Endodermal cell (in vitro differentiated cells): ENCODE measurements at regions not wholly inside any gene's neighbourhood (a gene's known extent, or its start where the extent isn't known, plus 50 kb on each side); places are given as distances from the start of the nearest gene placed in this dataset.

ENCODE experiments used
- DNase-seq: peaks from one replicate; pipeline ENCODE4 v3.0.0-alpha.2; 2017
- H3K27ac ChIP-seq: 2 replicates; pipeline ENCODE4 v1.5.1; 2013; ENCODE audit warnings: mild to moderate bottlenecking, low read depth, low read length, moderate library complexity
- H3K27me3 ChIP-seq: 2 replicates; pipeline ENCODE4 v1.6.1; 2013; ENCODE audit warnings: mild to moderate bottlenecking, low read length, moderate library complexity; ENCODE audit not compliant: insufficient read depth, control insufficient read depth, poor library complexity, severe bottlenecking
- H3K36me3 ChIP-seq: 2 replicates; pipeline ENCODE4 v1.7.0; 2013; ENCODE audit warnings: mild to moderate bottlenecking, low read length, moderate library complexity; ENCODE audit not compliant: control insufficient read depth, insufficient read depth
- H3K4me1 ChIP-seq: one replicate; pipeline ENCODE4 v1.7.0; 2013; ENCODE audit warnings: low read length; ENCODE audit not compliant: control insufficient read depth, insufficient read depth
- H3K4me3 ChIP-seq: 2 replicates; pipeline ENCODE4 v1.5.1; 2013; ENCODE audit warnings: mild to moderate bottlenecking, low read length, moderate library complexity
- H3K9ac ChIP-seq: 2 replicates; pipeline ENCODE4 v1.6.1; 2013; ENCODE audit warnings: mild to moderate bottlenecking, low read length, moderate library complexity; ENCODE audit not compliant: poor library complexity, severe bottlenecking; ENCODE audit errors: extremely low read depth
- H3K9me3 ChIP-seq: 2 replicates; pipeline ENCODE4 v1.6.1; 2013; ENCODE audit warnings: mild to moderate bottlenecking, low read length, moderate library complexity; ENCODE audit not compliant: control insufficient read depth
- H3K27ac Mint-ChIP-seq: 2 replicates; pipeline ENCODE4 v1.8.0; 2020; ENCODE audit warnings: mixed read lengths
- H3K27me3 Mint-ChIP-seq: 2 replicates; pipeline ENCODE4 v1.8.0; 2021; ENCODE audit warnings: mild to moderate bottlenecking, mixed read lengths; ENCODE audit not compliant: insufficient read depth
- H3K36me3 Mint-ChIP-seq: 2 replicates; pipeline ENCODE4 v1.8.0; 2020; ENCODE audit warnings: low read depth, mixed read lengths
- H3K4me1 Mint-ChIP-seq: 2 replicates; pipeline ENCODE4 v1.8.0; 2020; ENCODE audit warnings: mixed read lengths
- H3K4me3 Mint-ChIP-seq: 2 replicates; pipeline ENCODE4 v1.8.0; 2020; ENCODE audit warnings: mild to moderate bottlenecking, moderate library complexity, mixed read lengths
- H3K9me3 Mint-ChIP-seq: 2 replicates; pipeline ENCODE4 v1.8.0; 2020; ENCODE audit warnings: mild to moderate bottlenecking, mixed read lengths
- CTCF ChIP-seq: fragments of 200-600 bp; sonication (generic); conservative IDR thresholded peaks from 2 replicates; pipeline ENCODE4 v1.5.0; 2021; ENCODE audit warnings: antibody characterized with exemption, mild to moderate bottlenecking
- WGBS, 2 experiments: methylation state at CpG; one replicate each; pipeline versions ENCODE4 v1.1.5 to v1.1.7; 2013; ENCODE audit warnings: missing lambda C conversion rate in 2 of 2, mixed read lengths in 1 of 2; ENCODE audit not compliant: insufficient coverage in 1 of 2, insufficient read length in 1 of 2; 5-methylcytosine and 5-hydroxymethylcytosine counted together

GRCh38 chr2:211128287-211128686 is 571.9 kb downstream of the CPS1 start:
- Histone ChIP-seq H3K4me3 (no peak overlapping the region), H3K27me3 (no peaks in the 10 kb centered on the region), H3K9ac (no peak overlapping the region), H3K9me3 (no peaks in the 10 kb centered on the region), H3K36me3 (no peaks in the 10 kb centered on the region), H3K27ac (no peak overlapping the region), H3K4me1 (peaks cover 2% of the 10 kb centered on the region)
- Mint-ChIP-seq H3K27me3 (no peaks in the 10 kb centered on the region), H3K36me3 (no peaks in the 10 kb centered on the region), H3K27ac (no peak overlapping the region), H3K4me1 (no peaks in the 10 kb centered on the region), H3K9me3 (no peaks in the 10 kb centered on the region), H3K4me3 (no peak overlapping the region)
- DNase-seq, result no peak
- TF ChIP-seq CTCF, result no peak
- 72 to 77% methylated on average over 2 to 3 of the region's 3 CpGs for WGBS, 2 experiments

- H3K4me1 Mint-ChIP-seq, result no peaks in the 10 kb centered on the region
- WGBS, 2 experiments, result 89 to 90% methylated on average over 2 to 3 of the region's 3 CpGs
- no peak overlapping the region for H3K9ac ChIP-seq
- no peaks in the 10 kb centered on the region for H3K36me3 Mint-ChIP-seq
- no peak for DNase-seq
- H3K27ac Mint-ChIP-seq, result no peak overlapping the region
- no peak overlapping the region for H3K4me3 ChIP-seq
- no peak overlapping the region for H3K4me3 Mint-ChIP-seq
- H3K4me1 ChIP-seq, result peaks cover 2% of the 10 kb centered on the region
- H3K36me3 ChIP-seq, result no peaks in the 10 kb centered on the region
- no peaks in the 10 kb centered on the region for H3K9me3 Mint-ChIP-seq
- no peak for TF ChIP-seq CTCF
- H3K27me3 Mint-ChIP-seq, result no peaks in the 10 kb centered on the region
- H3K9me3 ChIP-seq, result no peaks in the 10 kb centered on the region
- no peak overlapping the region for H3K27ac ChIP-seq
- no peaks in the 10 kb centered on the region for H3K27me3 ChIP-seq
These were observed 573.4 kb downstream of the CPS1 start for GRCh38 chr2:211129798-211130197.

- peaks cover 8% of the 10 kb centered on the region for H3K9me3 Mint-ChIP-seq
- no peaks in the 10 kb centered on the region for H3K4me1 Mint-ChIP-seq
- no peak for TF ChIP-seq CTCF
- peaks cover 6% of the 10 kb centered on the region for H3K9me3 ChIP-seq
- no peak overlapping the region for H3K27ac ChIP-seq
- no peaks in the 10 kb centered on the region for H3K36me3 ChIP-seq
- H3K9ac ChIP-seq, result no peak overlapping the region
- H3K4me1 ChIP-seq, result peaks cover 2% of the 10 kb centered on the region
- no peak overlapping the region for H3K27ac Mint-ChIP-seq
- DNase-seq, result no peak
- no peak overlapping the region for H3K4me3 Mint-ChIP-seq
- H3K4me3 ChIP-seq, result no peak overlapping the region
- WGBS, 2 experiments, result 92 to 94% methylated on average over 1 to 2 of the region's 2 CpGs
- H3K27me3 ChIP-seq, result no peaks in the 10 kb centered on the region
- H3K36me3 Mint-ChIP-seq, result no peaks in the 10 kb centered on the region
- no peaks in the 10 kb centered on the region for H3K27me3 Mint-ChIP-seq
These were observed 575.6 kb downstream of the CPS1 start for GRCh38 chr2:211132046-211132445.
